ENCODE measurements at regions not wholly inside any gene's neighbourhood (a gene's known extent, or its start where the extent isn't known, plus 50 kb on each side); places are given as distances from the start of the nearest gene placed in this dataset.

- TF ChIP-seq EP300 (IDR thresholded peaks at IDR 0.05) (no peak), CTCF (IDR thresholded peaks at IDR 0.05) (no peak), USF2 (IDR thresholded peaks at IDR 0.05) (no peak), POLR2A (IDR thresholded peaks at IDR 0.05; ENCODE audit: low read length) (no peak), RCOR1 (IDR thresholded peaks at IDR 0.05; ENCODE audit: low read depth, low read length) (no peak), TP53 (CRISPR knock-in tag; IDR thresholded peaks at IDR 0.05) (no peak), REST (IDR thresholded peaks at IDR 0.05) (no peak), PBX3 (IDR thresholded peaks at IDR 0.05) (no peak), MAX (IDR thresholded peaks at IDR 0.05) (no peak), FOXS1 (CRISPR knock-in tag; IDR thresholded peaks at IDR 0.05) (no peak), RFX5 (IDR thresholded peaks at IDR 0.05) (no peak)
Measured at GRCh38 chr2:58916063-58916462, 674.9 kb upstream of the FANCL start.

Data from A549 (cell line).